Bronchial epithelial cell (primary cell): ENCODE measurements at regions not wholly inside any gene's neighbourhood (a gene's known extent, or its start where the extent isn't known, plus 50 kb on each side); places are given as distances from the start of the nearest gene placed in this dataset.

Experiments
- DNase-seq: peaks from one replicate; pipeline ENCODE4 v3.0.0-alpha.2; 2010; ENCODE audit warnings: low read depth
- FAIRE-seq: peaks from 2 replicates; lab custom pipeline; 2011; peaks lifted over from hg19 to GRCh38; lab: Jason Lieb, UNC
- H3K27me3 ChIP-seq: 2 replicates; pipeline ENCODE4 v1.5.1; 2011; ENCODE audit warnings: low read length; ENCODE audit not compliant: control insufficient read depth, insufficient read depth
- H3K36me3 ChIP-seq: 2 replicates; pipeline ENCODE4 v1.5.1; 2011; ENCODE audit warnings: low read length; ENCODE audit not compliant: control insufficient read depth, insufficient read depth
- H3K4me3 ChIP-seq: 2 replicates; pipeline ENCODE4 v1.5.1; 2011; ENCODE audit warnings: mild to moderate bottlenecking, low read depth, low read length, control low read depth
- TF ChIP-seq, protein P1 (sequence below): IDR thresholded peaks from 2 replicates; pipeline ENCODE4 v1.5.1; 2011; ENCODE audit warnings: mild to moderate bottlenecking, moderate library complexity, low read length, control low read depth, inconsistent platforms; ENCODE audit not compliant: insufficient read depth, severe bottlenecking

DNA sequence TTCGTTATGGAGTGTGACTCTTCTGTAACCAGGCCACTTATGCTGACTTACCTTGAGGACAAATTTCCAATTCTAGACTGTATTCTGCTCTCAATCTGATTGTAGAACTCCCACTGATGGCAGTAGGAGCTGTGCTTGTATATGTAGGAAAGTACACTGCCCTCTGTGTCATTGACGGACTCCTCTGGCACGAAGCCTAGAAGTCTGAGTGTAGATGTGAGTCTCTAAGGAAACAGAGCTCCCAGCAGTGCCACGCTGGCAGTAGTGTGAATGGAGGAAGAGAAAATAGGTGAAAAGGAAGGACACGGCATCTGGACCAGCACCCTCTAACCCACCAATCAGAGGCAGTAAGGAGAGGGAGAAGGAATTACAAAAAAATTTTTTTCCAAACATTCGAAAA is 130.4 kb upstream of the ADGRL2 start:
- peak; percentile 90 for DNase-seq
- no peaks in the 10 kb centered on the region for H3K27me3 ChIP-seq
- TF ChIP-seq, protein P1, sequence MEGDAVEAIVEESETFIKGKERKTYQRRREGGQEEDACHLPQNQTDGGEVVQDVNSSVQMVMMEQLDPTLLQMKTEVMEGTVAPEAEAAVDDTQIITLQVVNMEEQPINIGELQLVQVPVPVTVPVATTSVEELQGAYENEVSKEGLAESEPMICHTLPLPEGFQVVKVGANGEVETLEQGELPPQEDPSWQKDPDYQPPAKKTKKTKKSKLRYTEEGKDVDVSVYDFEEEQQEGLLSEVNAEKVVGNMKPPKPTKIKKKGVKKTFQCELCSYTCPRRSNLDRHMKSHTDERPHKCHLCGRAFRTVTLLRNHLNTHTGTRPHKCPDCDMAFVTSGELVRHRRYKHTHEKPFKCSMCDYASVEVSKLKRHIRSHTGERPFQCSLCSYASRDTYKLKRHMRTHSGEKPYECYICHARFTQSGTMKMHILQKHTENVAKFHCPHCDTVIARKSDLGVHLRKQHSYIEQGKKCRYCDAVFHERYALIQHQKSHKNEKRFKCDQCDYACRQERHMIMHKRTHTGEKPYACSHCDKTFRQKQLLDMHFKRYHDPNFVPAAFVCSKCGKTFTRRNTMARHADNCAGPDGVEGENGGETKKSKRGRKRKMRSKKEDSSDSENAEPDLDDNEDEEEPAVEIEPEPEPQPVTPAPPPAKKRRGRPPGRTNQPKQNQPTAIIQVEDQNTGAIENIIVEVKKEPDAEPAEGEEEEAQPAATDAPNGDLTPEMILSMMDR, result no peak
- peak; percentile 85 for FAIRE-seq
- H3K36me3 ChIP-seq, result no peaks in the 10 kb centered on the region
- no peak overlapping the region for H3K4me3 ChIP-seq

- H3K36me3 ChIP-seq, result no peaks in the 10 kb centered on the region
- no peak for FAIRE-seq
- TF ChIP-seq, protein P1, result no peak
- no peaks in the 10 kb centered on the region for H3K27me3 ChIP-seq
- no peak for DNase-seq
- no peak overlapping the region for H3K4me3 ChIP-seq
Observed at GRCh38 chr1:81666586-81666985, 134.1 kb upstream of the ADGRL2 start.

- Histone ChIP-seq H3K36me3 (no peaks in the 10 kb centered on the region), H3K27me3 (no peaks in the 10 kb centered on the region), H3K4me3 (no peak overlapping the region)
- FAIRE-seq, result no peak
- TF ChIP-seq, protein P1, result no peak
- no peak for DNase-seq
Observed at GRCh38 chr1:81664341-81664740, 136.4 kb upstream of the ADGRL2 start.

GRCh38 chr1:81662913-81663526 is 137.7 kb upstream of the ADGRL2 start:
- TF ChIP-seq, protein P1, result no peak
- no peaks in the 10 kb centered on the region for H3K36me3 ChIP-seq
- no peak for DNase-seq
- H3K27me3 ChIP-seq, result no peaks in the 10 kb centered on the region
- FAIRE-seq, result no peak
- H3K4me3 ChIP-seq, result no peak overlapping the region

GRCh38 chr1:81660286-81660685 is 140.4 kb upstream of the ADGRL2 start:
- TF ChIP-seq, protein P1, result no peak
- DNase-seq, result peak; percentile 18
- no peaks in the 10 kb centered on the region for H3K36me3 ChIP-seq

DNA sequence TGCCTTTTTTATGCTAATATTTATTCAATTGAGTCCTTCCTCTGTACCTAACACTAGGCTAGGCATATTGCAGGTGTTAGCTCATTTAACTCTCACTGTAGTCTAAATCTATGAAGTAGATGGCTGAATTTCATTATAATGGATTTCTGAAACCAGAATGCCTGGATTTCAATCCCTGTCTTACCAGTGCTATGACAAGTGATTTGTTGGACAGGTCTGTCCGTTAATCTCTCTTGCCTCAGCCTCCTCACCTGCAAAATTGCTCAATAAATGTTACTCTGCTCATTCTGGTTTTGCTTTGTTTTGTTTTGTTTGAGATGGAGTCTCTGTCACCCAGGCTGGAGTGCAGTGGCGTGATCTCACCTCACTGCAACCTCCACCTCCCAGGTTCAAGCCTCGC is 146.1 kb upstream of the ADGRL2 start:
- no peaks in the 10 kb centered on the region for H3K27me3 ChIP-seq
- TF ChIP-seq, protein P1, result no peak
- no peaks in the 10 kb centered on the region for H3K36me3 ChIP-seq
- peak; percentile 45 for DNase-seq
- H3K4me3 ChIP-seq, result no peak overlapping the region
- FAIRE-seq, result no peak

More at GRCh38 chr1:81660286-81660685, 140.4 kb upstream of the ADGRL2 start:
- Histone ChIP-seq H3K27me3 (no peaks in the 10 kb centered on the region), H3K4me3 (no peak overlapping the region)
- FAIRE-seq, result no peak
